Activated CD4-positive, CD25-positive, alpha-beta regulatory T cell treated with anti-CD3 and anti-CD28 coated beads, Interleukin-2, amount 50 U/mL, for 24 hours (primary cell): ENCODE measurements at regions not wholly inside any gene's neighbourhood (a gene's known extent, or its start where the extent isn't known, plus 50 kb on each side); places are given as distances from the start of the nearest gene placed in this dataset.

Source experiments
- ATAC-seq, 2 donors: fragments of 150-1000 bp; cut with Tn5 transposase; one replicate each; pipeline ENCODE4 v1.10.0; 2021; ENCODE audit warnings: mild to moderate bottlenecking in 1 of 2, moderate library complexity in 1 of 2

DNA sequence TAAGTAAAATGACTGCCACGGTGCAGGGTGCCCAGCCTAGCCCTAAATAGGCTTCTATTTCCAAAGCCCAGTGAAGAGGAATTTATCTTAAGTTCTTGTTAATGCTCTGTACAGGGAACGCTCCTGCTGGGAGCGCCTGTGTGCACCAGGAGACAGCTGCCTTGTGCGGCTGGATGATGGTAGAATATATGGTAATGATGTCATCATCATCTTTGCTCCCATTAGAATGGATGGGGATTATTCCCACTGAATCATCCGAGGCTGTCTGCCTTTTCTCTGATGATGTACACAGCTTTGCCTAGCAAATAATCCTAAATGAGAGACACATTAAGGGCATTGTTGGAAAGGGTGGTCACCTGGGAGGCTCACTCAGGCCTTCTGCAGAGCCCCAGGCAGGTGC lies 928.1 kb downstream of the CCSER2 start:
- no peak for ATAC-seq

- no peak for ATAC-seq
These were observed 931.5 kb downstream of the CCSER2 start for GRCh38 chr10:85259908-85260307.

DNA sequence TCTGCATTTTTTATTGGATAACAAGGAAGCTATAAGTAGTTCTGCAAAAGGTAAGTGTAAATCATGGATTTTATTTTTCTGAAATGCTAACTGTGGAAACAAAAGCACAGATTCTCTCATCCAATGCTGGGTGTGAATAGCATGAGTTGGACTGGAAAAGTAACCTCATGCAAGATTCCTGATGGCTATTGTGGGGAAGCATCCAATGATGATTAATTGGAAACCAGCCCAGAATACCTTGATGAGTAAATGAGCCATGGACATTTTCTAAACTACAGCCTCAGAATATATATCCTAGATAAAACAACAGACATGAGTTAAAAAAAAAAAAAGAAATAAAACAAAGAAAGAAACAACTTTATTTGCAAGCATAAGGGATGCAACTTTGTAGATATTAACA lies 934.6 kb downstream of the CCSER2 start:
- no peak for ATAC-seq

GRCh38 chr10:85265121-85265520 lies 936.7 kb downstream of the CCSER2 start:
- ATAC-seq, result no peak

DNA sequence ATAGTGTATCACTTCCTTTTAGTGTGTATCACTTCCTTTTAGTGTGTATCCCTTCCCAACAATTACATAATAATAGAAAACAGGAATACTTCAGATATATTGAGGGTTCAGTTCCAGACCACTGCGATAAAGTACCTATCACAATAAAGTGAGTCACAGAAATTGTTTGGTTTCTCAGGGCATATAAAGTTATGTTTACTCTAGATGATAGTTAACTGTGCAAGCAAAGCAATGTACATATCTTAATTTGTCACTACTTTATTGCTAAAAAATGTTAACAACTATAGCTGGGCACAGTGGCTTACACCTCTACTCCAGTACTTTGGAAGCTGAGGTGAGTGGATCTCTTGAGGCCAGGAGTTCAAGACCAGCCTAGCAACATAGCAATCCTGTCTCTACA lies 938.4 kb downstream of the CCSER2 start:
- no peak for ATAC-seq

- no peak for ATAC-seq
These were observed 951.6 kb downstream of the CCSER2 start for GRCh38 chr10:85280014-85280413.

GRCh38 chr10:85284778-85285770 lies 956.7 kb downstream of the CCSER2 start:
- no peak for ATAC-seq

- ATAC-seq, result no peak
These were observed 965.1 kb downstream of the CCSER2 start for GRCh38 chr10:85293483-85293882.

DNA sequence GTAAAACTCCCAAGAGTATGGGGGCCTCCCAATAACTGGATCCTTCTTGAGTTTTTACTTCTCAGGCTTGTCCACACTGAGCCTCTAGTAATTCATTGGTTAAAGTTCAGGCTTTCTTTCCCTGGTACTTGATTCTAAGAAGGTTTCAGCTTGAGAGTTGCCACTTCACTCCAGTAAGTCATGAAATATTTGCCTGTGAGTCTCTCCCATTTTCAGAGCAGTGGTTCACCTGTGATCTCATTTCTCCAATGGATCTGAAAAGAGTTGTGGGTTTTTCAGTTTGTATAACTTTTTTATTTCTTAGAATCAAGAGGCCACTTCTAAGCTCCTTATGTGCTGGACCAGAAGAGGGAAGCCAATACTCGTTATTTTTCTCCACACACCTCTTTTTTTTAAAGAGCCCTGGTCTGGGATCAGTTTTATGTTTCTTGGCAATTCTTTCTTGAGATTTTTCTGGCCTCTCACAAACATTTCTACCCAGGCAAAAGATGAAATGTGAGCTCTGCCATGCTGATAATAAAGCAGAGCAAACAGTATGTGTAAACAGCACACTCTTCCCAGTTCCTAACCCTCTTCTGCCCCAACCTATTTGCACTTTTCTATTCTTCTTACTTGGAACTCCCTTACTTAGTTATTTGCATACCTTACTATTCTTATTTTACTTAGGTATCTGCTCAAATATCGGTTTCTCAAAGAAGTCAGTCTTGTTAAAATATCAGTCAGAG lies 983.4 kb downstream of the CCSER2 start:
- ATAC-seq, result no peak

GRCh38 chr10:85315657-85316056 lies 987.3 kb downstream of the CCSER2 start:
- no peak for ATAC-seq

- ATAC-seq, result no peak
These were observed 987.9 kb downstream of the CCSER2 start for GRCh38 chr10:85316276-85316675.

DNA sequence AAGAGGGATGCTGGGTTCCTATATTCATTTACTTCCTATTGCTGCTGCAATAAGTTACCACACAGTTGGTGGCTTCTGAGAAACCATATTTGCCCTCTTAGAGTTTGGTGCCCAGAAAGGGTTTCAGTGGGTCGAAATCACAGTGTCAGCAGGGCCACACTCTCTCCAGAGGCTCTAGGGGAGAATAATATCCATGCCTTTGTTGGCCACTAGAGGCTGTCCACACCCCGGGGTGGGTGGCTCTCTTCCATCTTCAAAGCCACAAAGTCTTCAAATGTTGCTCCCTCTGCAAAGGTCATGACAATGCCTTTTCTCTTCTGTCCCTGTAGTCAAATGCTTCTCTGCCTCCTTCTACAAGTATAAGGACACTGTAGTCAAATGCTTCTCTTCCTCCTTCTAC lies 989.4 kb downstream of the CCSER2 start:
- ATAC-seq, result no peak

DNA sequence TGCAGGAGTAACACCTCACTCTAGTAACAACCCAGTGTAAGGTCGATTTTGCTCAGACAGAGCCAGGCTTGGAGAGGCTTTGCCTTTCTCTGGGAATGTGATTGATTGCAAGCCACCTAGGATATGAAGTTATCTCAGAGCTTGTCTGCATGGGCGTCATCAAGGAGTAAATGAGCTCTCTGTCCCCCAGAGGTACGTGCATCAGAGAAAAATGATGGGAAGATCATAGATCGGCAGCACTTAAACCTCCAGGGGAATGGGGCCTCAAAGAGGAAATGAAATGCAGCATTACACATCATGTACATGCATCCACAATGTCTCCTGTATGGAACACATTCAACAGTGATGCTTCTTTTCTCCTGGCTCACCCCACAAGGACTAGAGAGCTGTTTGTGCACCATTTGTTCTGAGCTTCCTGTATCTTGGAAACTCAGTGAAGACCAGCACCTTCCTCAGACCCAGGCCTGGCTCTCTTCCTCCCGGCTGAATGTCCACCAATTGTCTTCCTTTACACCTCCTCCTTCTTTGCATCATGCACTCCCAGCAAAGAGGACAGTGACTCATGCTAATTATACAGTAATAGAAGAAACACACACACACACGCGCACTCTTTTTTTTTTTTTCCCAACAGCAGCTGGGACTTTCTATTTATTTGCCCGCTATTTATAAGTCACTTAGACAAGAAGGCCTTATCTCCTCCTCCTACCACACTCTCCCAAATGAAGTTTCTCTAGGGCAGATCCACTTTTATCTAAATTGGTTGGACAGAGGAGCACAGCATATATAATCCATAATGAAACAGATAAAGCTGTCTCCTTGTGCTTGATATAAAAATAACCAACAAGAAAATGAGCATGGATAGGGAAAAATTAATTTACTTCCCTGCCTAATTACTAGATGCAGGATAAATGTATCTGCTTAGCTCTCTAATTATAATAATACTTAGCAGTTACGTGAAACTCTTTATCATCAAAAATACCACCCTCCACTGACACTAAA lies 990.7 kb downstream of the CCSER2 start:
- no peak for ATAC-seq

DNA sequence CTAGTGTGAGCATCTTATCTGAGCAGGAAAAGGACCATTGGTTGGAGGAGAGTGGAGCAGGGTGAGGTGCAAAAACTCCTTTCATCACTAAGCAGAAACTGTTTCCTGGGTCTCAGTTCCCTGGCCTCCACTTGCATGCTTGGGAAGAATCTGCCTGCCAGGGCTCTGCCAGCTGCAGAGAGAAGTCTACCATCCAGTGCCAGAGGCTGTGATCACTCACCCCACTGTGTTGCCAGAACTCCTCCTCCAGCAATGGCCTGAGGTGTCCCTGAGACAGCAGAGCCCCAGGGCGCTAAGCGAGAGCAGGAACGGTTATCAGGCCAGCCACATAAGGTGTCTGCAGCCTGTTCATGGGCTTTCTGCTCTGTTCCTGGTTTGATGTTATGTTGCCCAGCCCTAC lies 991.4 kb downstream of the CCSER2 start:
- ATAC-seq, result no peak

DNA sequence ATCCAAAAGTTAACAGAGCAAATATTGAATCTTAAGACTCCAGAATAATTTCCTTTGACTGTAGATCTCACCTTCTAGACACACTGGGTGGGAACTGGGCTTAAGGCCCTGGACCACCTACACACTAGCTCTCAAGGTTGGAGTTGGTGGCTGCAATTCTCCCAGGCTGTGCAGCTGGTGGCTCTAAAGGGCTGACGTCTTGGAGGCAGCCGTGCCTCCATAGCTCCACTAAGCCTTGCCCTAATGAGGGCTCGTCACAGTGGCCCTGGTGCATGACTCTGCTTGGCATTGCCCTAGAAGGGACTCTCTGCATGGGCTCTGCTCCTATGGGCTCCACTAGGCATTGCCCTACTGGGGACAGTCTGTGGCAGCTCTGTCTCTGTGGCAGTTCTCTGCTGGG lies 1005.2 kb downstream of the CCSER2 start:
- no peak for ATAC-seq

- ATAC-seq, result no peak
These were observed 1004.2 kb downstream of the GRID1 start for GRCh38 chr10:85362401-85362800.

DNA sequence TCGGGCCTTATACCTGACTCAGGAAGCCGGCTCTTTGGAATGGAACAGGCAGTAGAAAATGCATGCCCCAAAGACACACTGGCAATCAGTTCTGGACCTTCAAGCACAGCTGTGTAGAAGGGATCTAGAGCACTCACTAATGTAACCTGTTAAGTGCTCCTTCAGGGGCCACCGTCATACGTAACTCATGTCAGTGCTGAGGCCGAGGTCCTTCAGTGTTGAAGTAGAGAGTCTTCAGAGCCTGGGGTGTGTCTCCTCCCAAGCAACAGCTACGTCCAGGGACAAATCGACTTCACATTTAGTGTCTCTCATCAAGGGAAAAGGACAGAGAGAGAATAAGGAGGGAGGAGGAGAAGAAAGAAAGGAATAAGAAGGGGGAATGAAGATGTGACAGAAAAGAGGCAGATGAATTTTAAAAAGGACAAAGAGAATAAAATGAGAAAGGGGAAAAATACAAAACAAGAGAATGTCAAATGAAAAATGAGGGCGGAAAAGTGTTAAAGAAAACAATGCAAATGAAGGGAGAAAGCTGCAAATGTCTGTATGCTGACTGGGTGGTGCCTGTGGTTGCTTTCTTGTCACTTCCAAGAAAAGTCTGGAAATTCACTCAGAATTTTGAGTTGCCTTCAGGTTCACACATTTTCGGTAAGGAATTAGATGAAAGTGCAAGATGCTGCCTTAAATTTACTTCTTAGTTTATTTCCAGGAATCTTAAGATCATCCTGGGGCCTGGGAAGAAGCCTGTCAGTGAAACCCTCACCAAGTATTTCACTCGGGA lies 989.4 kb downstream of the GRID1 start:
- no peak for ATAC-seq

GRCh38 chr10:85379338-85379737 lies 987.3 kb downstream of the GRID1 start:
- ATAC-seq, result no peak

- ATAC-seq, result no peak
These were observed 965.5 kb downstream of the GRID1 start for GRCh38 chr10:85400981-85401695.

DNA sequence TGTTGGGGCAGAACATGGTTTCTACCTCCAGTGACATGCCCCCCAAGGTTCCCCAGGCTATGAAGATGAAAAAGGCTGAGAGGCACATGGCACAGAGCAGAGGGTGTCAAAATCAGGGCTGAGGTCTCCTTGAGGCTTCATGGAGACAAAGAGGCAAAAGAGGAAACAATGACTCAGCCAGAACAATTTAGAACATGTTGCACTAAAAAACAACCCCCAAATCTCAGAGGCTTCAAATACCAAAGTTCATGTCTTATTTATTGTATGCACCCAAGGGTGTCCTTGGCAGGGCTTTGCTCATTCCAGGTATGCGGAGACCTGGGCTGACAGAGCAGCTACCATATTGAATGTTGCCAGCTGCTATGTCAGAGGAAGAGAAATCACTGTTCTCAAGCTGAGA lies 964.1 kb downstream of the GRID1 start:
- no peak for ATAC-seq

DNA sequence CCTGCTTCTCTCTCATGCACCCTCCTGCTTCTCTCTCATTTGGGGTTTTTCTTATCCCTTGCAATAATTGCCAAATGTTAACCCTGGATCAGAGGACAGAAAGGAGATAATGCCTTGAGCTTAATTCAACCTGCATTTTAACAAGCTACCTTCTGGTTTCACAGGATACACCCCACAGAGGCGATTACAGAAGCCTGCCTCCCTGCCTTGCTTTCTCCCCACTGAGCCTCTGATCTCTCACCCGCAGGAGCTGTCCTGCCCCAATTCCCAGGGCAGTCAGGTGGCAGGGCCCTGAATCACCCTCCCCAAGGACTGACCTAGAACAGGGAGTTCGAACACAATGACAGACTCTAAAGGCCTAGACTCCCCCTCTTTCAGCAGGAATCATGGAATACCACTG lies 959.5 kb downstream of the GRID1 start:
- ATAC-seq, result no peak
